ENCODE measurements at regions not wholly inside any gene's neighbourhood (a gene's known extent, or its start where the extent isn't known, plus 50 kb on each side); places are given as distances from the start of the nearest gene placed in this dataset.
A peak's percentile ranks its signal among the peaks of the same experiment; 100 is the strongest.

DNA sequence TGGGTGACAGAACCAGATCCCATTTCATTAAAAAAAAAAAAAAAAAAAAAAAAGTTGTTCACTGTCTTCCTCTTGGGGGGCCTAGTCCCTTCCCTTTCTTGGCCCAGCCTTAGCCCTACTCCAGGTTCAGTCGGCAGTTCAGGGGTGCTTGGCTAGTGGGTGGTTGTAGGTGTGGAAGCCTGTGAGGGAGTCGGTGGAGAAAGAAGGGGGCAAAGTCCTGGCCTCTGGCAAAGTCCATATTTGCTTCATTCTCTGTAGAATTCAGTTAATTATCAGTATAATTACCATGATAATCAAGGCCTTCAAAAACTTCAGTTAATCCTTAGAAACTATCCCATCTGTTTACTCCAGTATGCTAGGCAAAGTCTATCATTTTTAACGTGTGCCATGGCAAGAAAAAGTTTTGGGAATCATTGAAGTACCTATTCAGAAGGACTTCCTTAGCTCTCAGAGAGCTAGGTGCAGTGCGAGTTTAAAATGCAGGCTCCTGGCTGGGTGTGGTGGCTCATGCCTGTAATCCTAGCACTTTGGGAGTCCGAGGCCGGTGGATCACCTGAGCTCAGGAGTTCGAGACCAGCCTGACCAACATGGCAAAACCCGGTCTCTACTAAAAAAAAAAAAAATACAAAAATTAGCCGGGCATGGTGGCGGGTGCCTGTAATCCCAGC is 205.7 kb upstream of the ARG1 start:
- POLR2A ChIA-PET: interaction anchor here (0.6 kb wide), 1 partner anchor 103 kb away, joined by 3 read pairs; no protein-coding TSS in a partner anchor
- Mint-ChIP-seq H3K4me3 (no peak overlapping the region), H3K36me3 (peaks cover 0 to 14% (median 0%) of the 10 kb centered on the region in 3 donors), H3K27me3 (no peaks in the 10 kb centered on the region), H3K4me1 (peaks cover 23 to 39% (median 36%) of the 10 kb centered on the region in 4 donors), H3K27ac (peak overlapping the region in 1 of 10 donors; percentile 18), H3K9me3 (peaks cover 0 to 3% (median 0%) of the 10 kb centered on the region in 9 donors)
- DNase-seq (no peak), ATAC-seq (no peak)

DNA sequence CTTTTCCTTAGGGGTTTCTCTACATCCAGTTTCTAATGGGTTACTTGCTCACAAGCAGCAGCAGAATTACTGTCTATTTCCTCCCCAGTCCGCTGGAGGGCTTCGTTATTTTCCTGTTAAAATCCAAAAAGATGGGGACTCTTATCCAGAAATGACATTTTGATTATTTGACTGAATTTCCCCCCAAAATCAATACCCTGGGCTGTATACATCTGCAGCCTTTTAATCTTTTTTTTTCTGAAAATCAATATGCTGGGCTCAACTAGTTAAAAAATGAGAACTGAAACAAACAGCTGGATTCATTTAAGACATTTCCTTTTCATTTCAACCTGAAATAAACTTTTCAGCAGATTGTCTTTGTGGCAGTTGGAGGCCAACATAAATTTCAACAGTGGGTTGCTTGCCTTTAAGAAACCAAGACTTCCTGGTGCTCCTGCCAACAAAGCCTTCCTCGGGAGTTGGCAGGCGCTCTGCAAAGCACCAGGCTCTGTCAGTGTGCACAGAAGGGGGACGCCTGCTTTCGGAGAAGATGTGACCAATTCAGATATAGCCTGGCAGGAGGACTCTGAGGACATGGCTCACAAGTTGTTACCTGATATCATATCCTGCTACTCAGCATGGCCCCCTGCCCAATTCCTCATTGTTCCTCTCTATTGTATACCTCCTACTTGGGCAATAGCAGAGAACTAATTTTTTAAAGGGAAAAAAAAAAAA is 204.7 kb upstream of the ARG1 start:
- POLR2A ChIA-PET: no interaction called here
- H3K27ac Mint-ChIP-seq: peak overlapping the region; percentile 5 to 85 (median 65)
- no peak for DNase-seq

GRCh38 chr6:131372535-131372934 is 200.5 kb upstream of the ARG1 start:
- Mint-ChIP-seq H3K4me3 (no peak overlapping the region), H3K36me3 (peaks cover 0 to 11% (median 10%) of the 10 kb centered on the region in 3 donors), H3K27me3 (no peaks in the 10 kb centered on the region), H3K27ac (peak overlapping the region in 3 of 10 donors; percentile 13 to 38 (median 21)), H3K4me1 (peaks cover 13 to 21% (median 15%) of the 10 kb centered on the region in 4 donors), H3K9me3 (peaks cover 0 to 3% (median 0%) of the 10 kb centered on the region in 9 donors)
- ATAC-seq (no peak), DNase-seq (no peak)
- POLR2A ChIA-PET: no interaction called here

More for the DNA sequence above, 204.7 kb upstream of the ARG1 start:
- peak in 1 of 2 donors; percentile 28 for ATAC-seq
- peaks cover 0 to 14% (median 6%) of the 10 kb centered on the region in 3 donors for H3K36me3 Mint-ChIP-seq
- H3K4me1 Mint-ChIP-seq: peaks cover 24 to 39% (median 35%) of the 10 kb centered on the region in 4 donors
- H3K27me3 Mint-ChIP-seq: no peaks in the 10 kb centered on the region
- H3K9me3 Mint-ChIP-seq: peaks cover 0 to 3% (median 0%) of the 10 kb centered on the region in 9 donors
- peak overlapping the region in 8 of 10 donors; percentile 8 to 68 (median 34) for H3K4me3 Mint-ChIP-seq

GRCh38 chr6:131377112-131377705 is 195.8 kb upstream of the ARG1 start:
- no peaks in the 10 kb centered on the region for H3K27me3 Mint-ChIP-seq
- peaks cover 7 to 17% (median 15%) of the 10 kb centered on the region in 3 donors for H3K36me3 Mint-ChIP-seq
- peak overlapping the region in 4 of 10 donors; percentile 4 to 48 (median 22) for H3K27ac Mint-ChIP-seq
- ATAC-seq (no peak), DNase-seq (no peak)
- POLR2A ChIA-PET: no interaction called here
- H3K4me1 Mint-ChIP-seq: peaks cover 0 to 13% (median 8%) of the 10 kb centered on the region in 4 donors
- peaks cover 0 to 3% (median 0%) of the 10 kb centered on the region in 9 donors for H3K9me3 Mint-ChIP-seq
- no peak overlapping the region for H3K4me3 Mint-ChIP-seq

DNA sequence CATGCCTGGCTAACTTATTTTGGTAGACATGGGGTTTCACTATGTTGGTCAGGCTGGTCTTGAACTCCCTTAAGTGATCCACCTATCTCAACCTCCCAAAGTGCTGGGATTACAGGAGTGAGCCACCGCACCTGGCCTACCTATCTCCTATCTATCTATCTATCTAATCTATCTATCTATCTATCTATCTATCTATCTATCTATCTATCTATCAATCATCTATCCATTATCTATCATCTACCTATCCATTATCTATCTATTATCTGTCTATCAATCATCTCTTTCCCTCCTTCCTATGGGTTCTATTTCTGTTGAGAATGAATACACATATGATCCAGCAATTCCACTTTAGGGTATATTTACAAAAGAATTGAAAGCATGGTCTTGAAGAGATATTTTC is 194.2 kb upstream of the ARG1 start:
- no peaks in the 10 kb centered on the region for H3K27me3 Mint-ChIP-seq
- H3K27ac Mint-ChIP-seq: peak overlapping the region in 4 of 10 donors; percentile 3 to 66 (median 4)
- POLR2A ChIA-PET: no interaction called here
- DNase-seq: no peak
- no peak overlapping the region for H3K4me3 Mint-ChIP-seq
- H3K4me1 Mint-ChIP-seq: peaks cover 7 to 16% (median 10%) of the 10 kb centered on the region in 4 donors
- ATAC-seq: no peak
- H3K9me3 Mint-ChIP-seq: peaks cover 0 to 3% (median 0%) of the 10 kb centered on the region in 9 donors
- H3K36me3 Mint-ChIP-seq: peaks cover 12 to 23% (median 13%) of the 10 kb centered on the region in 3 donors

- POLR2A ChIA-PET: interaction anchor here (1.4 kb wide), 1 partner anchor 10 kb away, joined by 3 read pairs; no protein-coding TSS in a partner anchor
- Mint-ChIP-seq H3K27ac (no peak overlapping the region), H3K4me1 (peaks cover 7 to 16% (median 13%) of the 10 kb centered on the region in 4 donors), H3K9me3 (peaks cover 0 to 3% (median 0%) of the 10 kb centered on the region in 9 donors), H3K36me3 (peaks cover 12 to 23% (median 13%) of the 10 kb centered on the region in 3 donors), H3K27me3 (no peaks in the 10 kb centered on the region), H3K4me3 (no peak overlapping the region)
- DNase-seq (no peak), ATAC-seq (no peak)
These were observed 193.1 kb upstream of the ARG1 start for GRCh38 chr6:131379948-131380347.

- peaks cover 0 to 4% (median 2%) of the 10 kb centered on the region in 9 donors for H3K9me3 Mint-ChIP-seq
- H3K36me3 Mint-ChIP-seq: peaks cover 16 to 26% (median 22%) of the 10 kb centered on the region in 3 donors
- DNase-seq (no peak), ATAC-seq (no peak)
- H3K27ac Mint-ChIP-seq: peak overlapping the region in 2 of 10 donors; percentile 8 to 51
- H3K4me3 Mint-ChIP-seq: no peak overlapping the region
- H3K27me3 Mint-ChIP-seq: peaks cover 0 to 2% (median 0%) of the 10 kb centered on the region in 5 donors
- H3K4me1 Mint-ChIP-seq: peaks cover 9 to 16% (median 13%) of the 10 kb centered on the region in 4 donors
- POLR2A ChIA-PET: interaction anchor here (1.4 kb wide), 1 partner anchor 8 kb away, joined by 3 read pairs; no protein-coding TSS in a partner anchor
These were observed 191.8 kb upstream of the ARG1 start for GRCh38 chr6:131381052-131381708.

DNA sequence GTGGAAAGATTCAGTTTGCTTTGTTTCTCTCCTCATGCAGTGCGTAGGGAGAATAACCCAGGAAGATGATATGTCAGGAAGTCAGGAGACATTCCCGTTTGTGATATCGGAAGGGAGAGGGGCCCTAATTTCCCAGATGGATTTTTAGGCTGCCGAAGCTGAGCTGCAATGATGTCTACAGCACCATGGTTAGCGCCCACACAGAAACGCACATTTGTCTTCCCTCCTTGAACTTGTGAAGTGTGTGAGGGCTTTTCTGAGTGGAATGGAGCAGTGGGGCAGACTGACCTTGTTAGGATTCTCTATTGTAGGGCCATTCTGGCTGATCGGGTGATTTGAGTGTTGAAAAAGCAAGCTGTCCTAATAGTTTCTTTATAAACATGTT is 191.3 kb upstream of the ARG1 start:
- ATAC-seq (no peak), DNase-seq (no peak)
- POLR2A ChIA-PET: no interaction called here
- peaks cover 0 to 2% (median 0%) of the 10 kb centered on the region in 5 donors for H3K27me3 Mint-ChIP-seq
- peaks cover 0 to 4% (median 2%) of the 10 kb centered on the region in 9 donors for H3K9me3 Mint-ChIP-seq
- H3K36me3 Mint-ChIP-seq: peaks cover 17 to 28% (median 24%) of the 10 kb centered on the region in 3 donors
- H3K4me3 Mint-ChIP-seq: no peak overlapping the region
- H3K4me1 Mint-ChIP-seq: peaks cover 9 to 16% (median 13%) of the 10 kb centered on the region in 4 donors
- peak overlapping the region in 2 of 10 donors; percentile 8 to 51 for H3K27ac Mint-ChIP-seq

DNA sequence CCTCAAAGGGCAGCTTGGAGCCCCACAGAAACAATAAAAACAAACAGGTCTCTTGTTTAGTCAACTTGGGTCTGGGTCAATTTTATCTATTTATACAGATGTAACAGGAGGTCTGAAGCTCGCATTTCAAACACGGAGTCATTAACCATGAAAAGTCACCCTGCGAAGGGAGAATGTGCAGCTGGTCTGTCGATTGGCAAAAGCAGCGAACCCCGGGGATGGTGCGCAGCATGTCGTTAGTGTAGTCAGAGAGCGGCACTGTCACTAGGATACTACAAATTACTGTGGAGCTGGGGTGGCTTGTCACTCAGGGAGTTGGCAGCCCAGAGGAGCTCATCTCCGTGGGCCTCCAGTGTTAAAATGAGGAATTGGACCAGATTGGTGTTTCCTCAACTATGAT is 190.4 kb upstream of the ARG1 start:
- POLR2A ChIA-PET: no interaction called here
- no peak overlapping the region for H3K4me3 Mint-ChIP-seq

GRCh38 chr6:131383421-131384411 is 189.3 kb upstream of the ARG1 start:
- Mint-ChIP-seq H3K27ac (peak overlapping the region in 5 of 10 donors; percentile 2 to 79 (median 38)), H3K27me3 (peaks cover 0 to 2% (median 0%) of the 10 kb centered on the region in 5 donors), H3K9me3 (peaks cover 0 to 4% (median 2%) of the 10 kb centered on the region in 9 donors), H3K4me3 (no peak overlapping the region), H3K36me3 (peaks cover 17 to 38% (median 27%) of the 10 kb centered on the region in 3 donors), H3K4me1 (peaks cover 14 to 23% (median 17%) of the 10 kb centered on the region in 4 donors)
- POLR2A ChIA-PET: interaction anchor here (1.2 kb wide), 1 partner anchor 10 kb away, joined by 3 read pairs; no protein-coding TSS in a partner anchor
- ATAC-seq: no peak
- no peak for DNase-seq

More for the DNA sequence above, 190.4 kb upstream of the ARG1 start:
- Mint-ChIP-seq H3K27me3 (peaks cover 0 to 2% (median 0%) of the 10 kb centered on the region in 5 donors), H3K9me3 (peaks cover 0 to 4% (median 2%) of the 10 kb centered on the region in 9 donors), H3K4me1 (peaks cover 9 to 18% (median 11%) of the 10 kb centered on the region in 4 donors), H3K36me3 (peaks cover 17 to 33% (median 23%) of the 10 kb centered on the region in 3 donors), H3K27ac (no peak overlapping the region)
- DNase-seq (no peak), ATAC-seq (no peak)

Measured in naive thymus-derived CD8-positive, alpha-beta T cell (primary cell).